GM21619 (cell line): ENCODE measurements at regions not wholly inside any gene's neighbourhood (a gene's known extent, or its start where the extent isn't known, plus 50 kb on each side); places are given as distances from the start of the nearest gene placed in this dataset.

Source experiments
- ATAC-seq: cut with Tn5 transposase; IDR thresholded peaks from one replicate; pipeline ENCODE4 v1.9.1; 2021; ENCODE audit not compliant: unreplicated experiment

DNA sequence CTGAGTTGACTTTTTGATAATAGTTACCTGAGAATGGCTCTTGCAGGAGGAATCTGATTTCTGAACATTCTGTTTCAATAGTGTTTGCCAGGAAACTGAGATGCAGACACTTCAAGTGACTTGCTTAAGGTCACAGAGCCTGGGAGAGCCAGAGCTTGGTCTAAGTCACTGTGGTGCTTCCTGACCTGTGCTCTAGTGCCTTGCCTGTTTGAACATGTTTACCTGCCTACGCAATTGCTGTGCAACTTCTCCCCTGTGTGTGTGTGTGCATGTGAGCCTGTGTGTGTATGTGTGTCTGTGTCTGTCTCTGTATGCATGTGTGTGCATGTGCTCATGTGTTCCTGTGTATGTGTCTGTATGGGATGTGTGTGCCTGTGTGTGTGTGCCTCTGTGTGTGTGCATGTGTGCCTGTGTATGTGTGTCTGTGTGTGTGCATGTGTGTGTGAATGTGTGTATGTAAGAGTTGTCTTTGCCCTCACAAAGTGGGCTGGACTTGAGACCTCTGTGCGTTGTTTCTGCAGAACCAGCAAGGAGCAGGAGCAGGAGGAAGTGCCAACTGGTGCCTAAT lies 185.8 kb downstream of the GADD45G start:
- ATAC-seq = no peak

DNA sequence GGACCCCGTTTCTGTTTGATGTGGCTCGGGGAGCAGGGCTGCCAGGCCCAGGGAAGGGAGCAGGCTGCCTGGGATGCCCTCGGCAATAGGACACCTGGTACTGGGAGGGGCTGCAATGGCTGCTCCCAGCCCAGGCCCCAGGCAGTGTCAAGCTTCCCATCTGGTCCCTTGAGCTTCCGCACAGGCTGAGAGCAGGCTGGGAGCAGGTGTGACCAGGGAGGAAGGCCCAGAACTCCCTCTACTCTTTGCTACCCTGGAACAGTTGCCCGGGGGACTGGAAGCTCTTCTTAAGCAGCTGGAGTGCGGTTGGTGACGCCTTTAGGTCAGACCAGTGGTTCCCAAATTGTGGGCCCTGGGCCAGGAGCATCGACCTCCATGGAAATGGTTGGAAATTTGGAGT lies 186.9 kb downstream of the GADD45G start:
- no peak for ATAC-seq

GRCh38 chr9:89792189-89793123 lies 187.6 kb downstream of the GADD45G start:
- no peak for ATAC-seq

GRCh38 chr9:89793124-89793495 lies 188.3 kb downstream of the GADD45G start:
- no peak for ATAC-seq

DNA sequence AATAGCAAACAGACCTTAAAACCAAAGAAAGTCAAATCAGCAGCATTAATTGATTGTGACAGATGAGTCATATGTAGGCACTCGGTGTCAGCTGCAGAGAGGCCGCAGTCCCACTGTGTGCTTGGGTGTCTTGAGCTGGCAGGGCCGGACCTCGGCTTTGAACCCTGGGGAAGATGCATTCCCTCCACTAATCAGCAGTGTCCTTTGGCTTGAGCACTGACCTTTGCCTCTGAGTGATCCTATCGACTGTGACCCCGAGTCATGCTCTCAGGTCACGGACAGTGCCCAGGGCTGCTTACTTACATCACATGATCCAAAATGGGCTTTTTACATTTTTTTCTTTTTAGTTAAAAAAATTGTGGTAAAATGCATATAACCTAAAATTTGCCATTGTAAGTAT lies 188.7 kb downstream of the GADD45G start:
- ATAC-seq = no peak

DNA sequence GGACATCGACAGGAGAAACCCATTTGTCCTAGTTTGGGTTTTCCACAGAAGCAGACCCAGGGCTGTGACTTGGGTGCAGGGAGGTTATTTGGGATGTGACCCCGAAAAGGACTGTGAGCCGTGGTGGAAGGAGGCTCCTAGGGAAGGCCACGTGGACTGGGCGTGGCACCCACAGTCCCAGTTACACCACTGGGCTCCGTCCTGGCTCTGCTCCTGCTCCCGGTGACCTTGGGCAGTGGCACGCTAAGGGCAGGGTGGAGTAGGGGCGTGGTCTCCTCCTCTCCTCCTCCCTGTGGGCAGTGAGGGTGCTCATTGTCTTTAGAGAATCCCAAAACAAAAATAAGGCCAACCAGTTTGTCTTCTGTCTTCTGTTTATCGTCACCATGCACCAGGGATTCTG lies 190.1 kb downstream of the GADD45G start:
- no peak for ATAC-seq

- no peak for ATAC-seq
Observed at GRCh38 chr9:89795538-89796195, 190.9 kb downstream of the GADD45G start.

DNA sequence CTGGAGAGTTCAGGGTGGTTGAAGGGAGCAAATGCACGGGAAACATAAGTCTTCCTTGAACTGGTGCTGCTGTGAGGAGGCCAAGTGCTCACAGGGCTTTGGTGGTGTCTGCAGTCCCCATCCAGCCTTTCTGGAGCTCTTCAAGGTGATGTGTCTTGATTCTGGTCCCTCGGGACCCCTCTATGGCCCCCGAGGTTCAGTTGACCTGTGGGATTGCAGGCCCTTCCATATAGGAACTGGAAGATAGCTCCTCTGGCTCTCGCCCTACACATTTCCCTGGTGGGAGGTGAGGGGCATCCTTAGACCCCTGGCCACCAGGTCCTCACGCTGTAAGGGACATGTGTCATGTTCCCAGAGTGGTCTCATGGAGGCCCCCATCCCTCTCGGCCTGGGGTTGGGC lies 191.8 kb downstream of the GADD45G start:
- ATAC-seq = no peak

GRCh38 chr9:89797255-89797654 lies 192.4 kb downstream of the GADD45G start:
- no peak for ATAC-seq

- no peak for ATAC-seq
Observed at GRCh38 chr9:89797937-89798455, 193.2 kb downstream of the GADD45G start.

DNA sequence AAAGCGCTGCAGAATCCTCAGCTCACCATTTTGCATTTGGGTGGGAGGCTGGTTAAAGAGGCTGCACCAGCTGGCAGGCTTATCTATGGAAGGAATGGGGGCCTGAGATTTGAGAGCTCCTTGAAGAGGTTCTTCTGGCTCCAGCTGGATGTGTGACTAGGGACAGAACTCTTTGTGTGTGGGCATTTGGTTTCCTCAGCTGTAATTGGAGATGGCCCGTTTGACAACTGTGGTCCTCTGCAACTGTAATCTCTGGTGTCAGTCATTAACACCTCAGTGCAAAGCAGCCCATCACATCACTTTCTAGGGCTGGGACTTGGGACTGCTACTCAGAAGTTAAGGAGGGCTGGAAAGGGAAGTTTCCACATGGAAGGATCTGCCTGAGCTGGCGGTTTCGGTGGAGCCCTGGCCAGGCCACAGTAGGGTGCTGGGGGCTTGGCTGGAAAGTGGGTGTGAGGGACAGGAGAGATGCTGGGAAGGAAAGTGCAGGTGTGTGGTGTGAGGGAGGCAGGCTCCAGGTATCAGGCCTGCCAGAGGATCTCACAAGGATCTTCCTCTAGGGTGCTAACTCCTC lies 193.8 kb downstream of the GADD45G start:
- ATAC-seq = no peak

DNA sequence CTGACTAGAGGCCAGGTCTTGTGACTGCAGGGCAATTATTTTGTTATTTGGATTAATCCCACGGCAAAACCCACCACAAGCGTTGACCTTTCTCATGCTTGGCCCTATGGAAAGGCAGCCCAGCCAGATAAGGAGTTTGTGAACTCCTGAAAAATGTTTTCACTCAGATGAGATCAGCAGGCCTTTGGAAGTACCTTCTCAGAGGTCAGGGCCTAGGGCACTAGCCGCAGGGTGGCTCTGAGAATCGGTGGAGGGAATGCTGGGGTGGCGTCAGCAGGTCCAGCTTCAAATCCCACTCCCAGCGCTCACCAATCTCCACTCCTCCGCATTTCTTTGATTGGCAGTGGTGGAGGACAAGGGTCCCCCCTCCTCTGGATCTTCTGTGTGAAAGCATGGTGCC lies 194.4 kb downstream of the GADD45G start:
- no peak for ATAC-seq

DNA sequence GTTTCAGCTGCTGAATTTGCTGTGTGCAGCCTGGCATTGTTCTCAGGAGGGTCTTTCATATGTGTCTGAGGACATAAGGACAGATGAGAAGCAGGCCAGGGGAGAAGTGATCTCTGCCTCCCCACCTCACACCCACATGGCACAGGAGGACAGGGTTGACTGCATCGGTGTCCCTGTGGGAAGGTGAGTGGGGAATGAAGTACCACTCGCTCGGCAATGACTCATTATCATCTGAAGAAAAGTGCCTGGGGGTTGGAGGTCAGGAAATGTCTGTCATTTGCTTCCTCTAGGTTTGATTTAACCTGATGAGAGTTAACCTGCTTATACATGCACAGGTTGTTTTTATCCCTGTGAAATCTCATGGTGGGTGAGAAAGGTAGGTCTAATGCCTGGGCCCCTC lies 195.0 kb downstream of the GADD45G start:
- ATAC-seq = no peak

DNA sequence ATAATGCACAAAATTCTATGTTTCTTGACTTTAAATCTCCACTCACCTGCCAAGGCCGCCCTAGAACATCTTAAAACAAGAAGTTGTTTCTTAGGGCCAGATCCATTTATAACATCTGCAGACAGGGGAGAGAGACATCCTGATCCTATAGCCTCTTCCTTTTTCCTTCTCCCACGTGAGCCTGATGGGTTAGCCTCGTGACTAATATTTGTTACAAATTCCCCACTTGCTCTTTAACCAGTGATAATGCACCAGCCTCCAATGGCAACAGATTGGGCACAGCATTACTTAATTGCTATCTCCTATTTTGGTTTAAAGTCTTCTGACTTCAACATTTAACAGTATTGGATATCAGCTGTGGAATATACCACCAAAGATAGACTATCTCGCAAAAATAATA lies 196.5 kb downstream of the GADD45G start:
- no peak for ATAC-seq

DNA sequence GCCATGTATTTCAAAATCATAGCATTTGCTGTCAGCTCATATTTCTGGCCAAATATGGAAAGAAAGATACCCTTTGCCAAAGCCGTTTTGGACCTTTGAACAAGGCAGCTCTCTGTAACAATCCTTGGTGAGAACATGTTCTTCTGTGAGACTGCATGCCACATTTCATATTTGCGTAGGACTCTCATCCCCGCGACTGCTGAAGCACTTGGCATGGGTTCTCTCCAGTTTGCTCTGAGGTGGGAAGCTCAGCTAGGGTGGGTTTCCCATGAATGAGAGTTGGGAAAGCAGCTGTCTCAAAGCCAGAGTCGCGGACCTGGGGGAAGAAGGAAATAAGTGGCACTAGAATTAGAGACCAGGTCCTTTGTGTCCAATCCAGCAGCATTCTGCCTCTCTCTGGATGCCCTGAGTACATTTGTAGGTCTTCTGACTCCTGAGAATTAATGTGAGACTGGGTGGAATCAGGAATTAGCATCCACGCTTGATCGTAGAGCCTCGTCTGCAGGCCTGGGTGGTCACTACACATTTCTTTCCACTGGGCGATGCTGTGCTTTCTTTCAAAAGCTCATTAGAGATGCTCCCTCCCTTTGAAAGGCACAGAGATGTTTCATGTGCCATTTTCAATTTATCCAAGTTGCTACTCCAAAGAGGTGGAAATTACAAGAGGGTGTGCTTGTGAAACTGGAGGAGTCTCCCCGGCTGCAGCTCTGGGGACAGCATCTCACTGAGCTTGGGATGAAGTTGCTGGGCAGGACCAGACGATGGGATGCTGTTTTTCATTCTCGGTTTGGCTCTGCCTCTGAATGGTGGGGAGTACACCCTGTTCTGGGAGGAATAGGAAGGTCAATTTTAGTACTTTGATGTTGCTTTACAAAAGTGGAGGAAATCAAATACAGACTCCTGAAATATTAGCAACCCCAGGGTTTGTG lies 197.2 kb downstream of the GADD45G start:
- no peak for ATAC-seq

DNA sequence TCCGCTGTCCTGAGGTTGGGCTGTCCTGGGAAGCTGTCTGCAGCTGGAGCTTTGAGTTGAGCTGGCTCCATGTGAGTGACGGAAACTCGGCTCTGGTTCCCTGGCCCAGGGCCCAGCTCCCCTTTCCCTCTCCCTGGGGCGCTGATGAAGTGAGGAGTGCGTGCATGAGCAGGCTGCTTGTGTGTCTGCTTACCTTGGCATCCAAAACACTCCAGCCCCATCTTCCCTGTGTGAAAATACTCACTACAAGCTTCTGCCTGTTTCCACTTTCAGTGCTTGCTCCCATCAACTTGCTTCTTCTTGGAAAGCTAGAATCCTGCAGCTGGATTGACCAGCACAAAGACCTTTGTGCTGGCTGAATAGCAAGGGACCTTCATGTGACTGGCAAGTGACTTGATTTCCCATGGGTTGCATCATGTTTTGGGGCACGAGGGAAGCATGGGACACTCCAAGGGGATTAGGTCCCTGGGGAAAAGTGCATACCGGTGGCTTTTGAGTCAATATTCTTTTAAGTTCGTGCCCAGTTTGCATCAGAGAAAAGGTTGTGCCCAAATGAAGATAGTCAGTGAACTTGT lies 198.1 kb downstream of the GADD45G start:
- no peak for ATAC-seq

GRCh38 chr9:89803403-89803802 lies 198.6 kb downstream of the GADD45G start:
- no peak for ATAC-seq

DNA sequence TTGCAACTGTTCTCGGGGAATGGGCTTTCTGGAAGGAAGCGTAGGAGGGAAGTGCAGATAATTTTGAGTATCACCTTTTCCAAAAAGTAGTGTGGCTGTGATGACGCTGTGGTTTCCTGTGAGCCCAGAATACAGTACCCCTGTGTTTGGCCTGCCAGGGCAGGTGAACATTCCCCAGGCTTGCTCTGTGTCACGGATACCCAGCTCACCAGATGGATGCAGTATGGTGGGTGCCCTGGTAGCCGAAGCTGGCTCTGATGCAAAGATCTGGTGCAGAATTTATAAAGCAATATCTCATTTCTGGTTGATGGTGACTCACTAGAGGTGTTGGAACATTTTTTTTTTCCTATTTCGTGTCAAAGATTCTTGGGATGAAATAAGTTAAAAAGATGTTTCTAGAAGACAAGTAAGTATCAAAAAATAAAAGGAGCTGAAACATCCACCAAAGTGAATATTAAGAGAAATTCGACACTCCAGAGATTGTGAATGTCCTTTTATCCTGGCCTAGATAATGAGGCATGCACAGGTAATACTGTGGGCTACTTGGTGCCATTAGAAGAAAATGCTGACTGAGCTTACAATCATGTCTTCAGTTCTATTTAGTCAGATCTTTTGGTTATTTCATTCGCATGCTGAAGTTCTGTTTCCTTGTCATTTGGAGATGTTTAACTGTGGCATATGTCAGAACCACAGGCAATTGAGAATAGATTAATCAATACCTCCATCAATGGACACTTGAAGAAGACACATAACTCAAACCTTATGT lies 200.1 kb downstream of the GADD45G start:
- no peak for ATAC-seq

GRCh38 chr9:89805571-89806292 lies 200.9 kb downstream of the GADD45G start:
- ATAC-seq = no peak
